Fibroblast of pulmonary artery (primary cell): ENCODE measurements at regions not wholly inside any gene's neighbourhood (a gene's known extent, or its start where the extent isn't known, plus 50 kb on each side); places are given as distances from the start of the nearest gene placed in this dataset.

Source experiments
- DNase-seq: peaks from one replicate; pipeline ENCODE4 v3.0.0-alpha.2; 2010; ENCODE audit warnings: low read depth
- H3K4me3 ChIP-seq: replicated peaks from 2 replicates; pipeline ENCODE4 v1.5.1; 2011; ENCODE audit warnings: low read depth, mild to moderate bottlenecking, control low read depth, low read length, moderate library complexity
- CTCF ChIP-seq: IDR thresholded peaks from 2 replicates; pipeline ENCODE4 v1.5.1; 2011; ENCODE audit warnings: mild to moderate bottlenecking, control low read depth, low read length, inconsistent platforms; ENCODE audit errors: missing control alignments

- TF ChIP-seq CTCF, result no peak
- DNase-seq, result no peak
- H3K4me3 ChIP-seq, result no peak overlapping the region
Observed at GRCh38 chr1:111556325-111557037, 53.0 kb upstream of the ADORA3 start.

- peak; percentile 42 for DNase-seq
- no peak for TF ChIP-seq CTCF
- no peak overlapping the region for H3K4me3 ChIP-seq
Observed at GRCh38 chr1:111559736-111560279, 56.4 kb upstream of the ADORA3 start.

GRCh38 chr1:111561328-111561727, 57.9 kb upstream of the ADORA3 start:
- no peak for TF ChIP-seq CTCF
- no peak for DNase-seq
- no peak overlapping the region for H3K4me3 ChIP-seq

- no peak for TF ChIP-seq CTCF
- H3K4me3 ChIP-seq, result no peak overlapping the region
- peak; percentile 67 for DNase-seq
Observed at GRCh38 chr1:111563619-111564018, 56.0 kb upstream of the RAP1A start.

- peak; percentile 94 for DNase-seq
- no peak overlapping the region for H3K4me3 ChIP-seq
- TF ChIP-seq CTCF, result no peak
Observed at GRCh38 chr1:111565079-111565478, 54.5 kb upstream of the RAP1A start.

- no peak overlapping the region for H3K4me3 ChIP-seq
- no peak for TF ChIP-seq CTCF
- no peak for DNase-seq
Observed at GRCh38 chr1:111565968-111566367, 53.6 kb upstream of the RAP1A start.

GRCh38 chr1:111568160-111568647, 51.4 kb upstream of the RAP1A start:
- no peak overlapping the region for H3K4me3 ChIP-seq
- TF ChIP-seq CTCF, result no peak
- DNase-seq, result no peak
